IMR-90 (cell line): ENCODE measurements at regions not wholly inside any gene's neighbourhood (a gene's known extent, or its start where the extent isn't known, plus 50 kb on each side); places are given as distances from the start of the nearest gene placed in this dataset.

Experiments
- ATAC-seq: fragments of 200-7000 bp; cut with Tn5 transposase; 2 replicates; pipeline ENCODE4 v1.9.1; 2020; ENCODE audit warnings: low read depth, mild to moderate bottlenecking, moderate library complexity
- BruUV-seq: library from RNA; stranded (reverse); fragments of 400-500 nt; replicated peaks from 2 replicates; lab custom pipeline; 2021; lab: Mats Ljungman, UMichigan
- CTCF ChIA-PET: fragments of 300-600 bp; formaldehyde crosslinking; extraction: SDS; loops from one replicate; lab custom pipeline; 2021; ENCODE audit warnings: antibody characterized with exemption; lab: Yijun Ruan, JAX
- POLR2A ChIA-PET: fragments of 300-600 bp; sonication (Branson Sonifier 250); formaldehyde crosslinking; loops from one replicate; lab custom pipeline; 2022; ENCODE audit warnings: antibody characterized with exemption; ENCODE audit not compliant: unreplicated experiment; lab: Charles Lee
- DNase-seq: peaks from one replicate; pipeline ENCODE4 v3.0.0; 2013
- H2AFZ ChIP-seq: replicated peaks from 2 replicates; pipeline ENCODE3; 2013; ENCODE audit warnings: low read length, mild to moderate bottlenecking; ENCODE audit not compliant: poor library complexity
- H2AK5ac ChIP-seq: 2 replicates; pipeline ENCODE4 v1.6.1; 2013; ENCODE audit warnings: low read depth, low read length, inconsistent platforms
- H2AK9ac ChIP-seq: replicated peaks from 2 replicates; pipeline ENCODE3; 2013; ENCODE audit warnings: mild to moderate bottlenecking, low read depth, low read length, moderate library complexity; ENCODE audit not compliant: poor library complexity
- H2BK120ac ChIP-seq: 2 replicates; pipeline ENCODE4 v1.6.1; 2013; ENCODE audit warnings: low read depth, low read length, inconsistent platforms
- H2BK15ac ChIP-seq: 3 replicates; pipeline ENCODE4 v1.6.1; 2013; ENCODE audit warnings: low read depth, low read length, inconsistent platforms
- H2BK20ac ChIP-seq: 2 replicates; pipeline ENCODE4 v1.6.1; 2013; ENCODE audit warnings: low read depth, mild to moderate bottlenecking, inconsistent platforms, low read length, moderate library complexity
- H2BK5ac ChIP-seq: 2 replicates; pipeline ENCODE4 v1.6.1; 2013; ENCODE audit warnings: mild to moderate bottlenecking, low read depth, low read length, inconsistent platforms; ENCODE audit not compliant: poor library complexity, severe bottlenecking
- H3K14ac ChIP-seq: replicated peaks from 2 replicates; pipeline ENCODE4 v1.6.1; 2013; ENCODE audit warnings: low read depth, low read length, inconsistent platforms
- H3K18ac ChIP-seq: 2 replicates; pipeline ENCODE4 v1.6.1; 2013; ENCODE audit warnings: low read depth, low read length, control low read depth
- H3K23ac ChIP-seq: 2 replicates; pipeline ENCODE4 v1.6.1; 2013; ENCODE audit warnings: low read depth, low read length, inconsistent platforms
- H3K27ac ChIP-seq: 2 replicates; pipeline ENCODE4 v1.5.1; 2013; ENCODE audit warnings: mild to moderate bottlenecking, control low read depth, low read length; ENCODE audit not compliant: insufficient read depth
- H3K27me3 ChIP-seq: 2 replicates; pipeline ENCODE4 v1.6.1; 2013; ENCODE audit warnings: low read length; ENCODE audit not compliant: control insufficient read depth, insufficient read depth
- H3K36me3 ChIP-seq: 2 replicates; pipeline ENCODE4 v1.6.1; 2013; ENCODE audit warnings: low read length, mixed read lengths; ENCODE audit not compliant: control insufficient read depth, insufficient read depth
- H3K4ac ChIP-seq: 2 replicates; pipeline ENCODE4 v1.6.1; 2013; ENCODE audit warnings: low read depth, low read length, inconsistent platforms
- H3K4me1 ChIP-seq: 2 replicates; pipeline ENCODE4 v1.6.1; 2013; ENCODE audit warnings: low read length, mixed read lengths; ENCODE audit not compliant: control insufficient read depth, insufficient read depth
- H3K4me2 ChIP-seq: 2 replicates; pipeline ENCODE4 v1.6.1; 2013; ENCODE audit warnings: low read depth, mild to moderate bottlenecking, control low read depth, low read length, moderate library complexity
- H3K4me3 ChIP-seq: 2 replicates; pipeline ENCODE4 v1.5.1; 2013; ENCODE audit warnings: low read depth, mild to moderate bottlenecking, control low read depth, low read length, moderate library complexity; ENCODE audit not compliant: insufficient read depth
- H3K56ac ChIP-seq: 2 replicates; pipeline ENCODE4 v1.6.1; 2013; ENCODE audit warnings: low read length, inconsistent platforms; ENCODE audit not compliant: insufficient read depth; ENCODE audit errors: extremely low read depth
- H3K79me1 ChIP-seq, 2 experiments: 2 replicates each; pipeline ENCODE4 v1.6.1; 2013; ENCODE audit warnings: low read length in 2 of 2, inconsistent platforms in 1 of 2, low read depth in 1 of 2
- H3K9ac ChIP-seq: 2 replicates; pipeline ENCODE4 v1.6.1; 2013; ENCODE audit warnings: low read depth, low read length, control low read depth
- H3K9me1 ChIP-seq: 2 replicates; pipeline ENCODE4 v1.6.1; 2013; ENCODE audit warnings: low read length, inconsistent platforms; ENCODE audit not compliant: insufficient read depth
- H3K9me3 ChIP-seq: 2 replicates; pipeline ENCODE4 v1.6.1; 2013; ENCODE audit warnings: low read length; ENCODE audit not compliant: control insufficient read depth, insufficient read depth
- H4K20me1 ChIP-seq: 2 replicates; pipeline ENCODE4 v1.6.1; 2013; ENCODE audit warnings: low read length, inconsistent platforms; ENCODE audit not compliant: insufficient read depth
- H4K5ac ChIP-seq: 2 replicates; pipeline ENCODE4 v1.6.1; 2013; ENCODE audit warnings: mild to moderate bottlenecking, low read depth, low read length, control low read depth
- H4K8ac ChIP-seq, 2 experiments: 2 replicates each; pipeline ENCODE4 v1.6.1; 2013; ENCODE audit warnings: low read depth in 2 of 2, low read length in 2 of 2, control low read depth in 1 of 2, inconsistent platforms in 1 of 2
- H4K91ac ChIP-seq: 2 replicates; pipeline ENCODE4 v1.6.1; 2013; ENCODE audit warnings: low read depth, low read length, inconsistent platforms; ENCODE audit not compliant: insufficient read depth
- CEBPB ChIP-seq: IDR thresholded peaks from 2 replicates; pipeline ENCODE4 v1.6.1; 2012; ENCODE audit warnings: low read depth, low read length, improper control_type of control experiment
- MAZ ChIP-seq: IDR thresholded peaks from 2 replicates; pipeline ENCODE4 v1.6.1; 2012; ENCODE audit warnings: low read depth, mild to moderate bottlenecking, low read length, improper control_type of control experiment, moderate library complexity, borderline replicate concordance
- RFX5 ChIP-seq: IDR thresholded peaks from 2 replicates; pipeline ENCODE4 v1.8.0; 2012; ENCODE audit warnings: low read depth, mild to moderate bottlenecking, low read length, moderate library complexity
- USF2 ChIP-seq: fragments of 150-350 bp; IDR thresholded peaks from 2 replicates; pipeline ENCODE4 v1.6.1; 2017; ENCODE audit warnings: mild to moderate bottlenecking, antibody characterized with exemption, low read length, low read depth
- WGBS, 2 experiments: methylation state at CpG; one replicate each; pipeline versions ENCODE4 v1.1.5 to v1.1.7; 2013; ENCODE audit warnings: missing lambda C conversion rate in 2 of 2; ENCODE audit not compliant: insufficient read length in 1 of 2; ENCODE audit errors: extremely low coverage in 2 of 2; 5-methylcytosine and 5-hydroxymethylcytosine counted together
- dilution Hi-C: fragments of 300-500 bp; cut with HindIII; formaldehyde crosslinking; loops from one replicate; pipeline ENCODE4 v1.14.3; 2018; ENCODE audit warnings: low sequenced_read_pairs; ENCODE audit not compliant: unreplicated experiment
- in situ Hi-C: fragments of 300-500 bp; cut with MboI; formaldehyde crosslinking; loops from 3 replicates; pipeline ENCODE4 v1.14.3; 2019; ENCODE audit warnings: low sequenced_read_pairs, inconsistent platforms, mixed read lengths
- intact Hi-C: fragments of 100-400 bp; cut with micrococcal nuclease; formaldehyde crosslinking; loops from 2 replicates; pipeline ENCODE4 v1.10.0; 2022
- TF ChIP-seq, protein P1 (sequence below): conservative IDR thresholded peaks from 2 replicates; pipeline ENCODE4 v1.5.1; 2012; ENCODE audit warnings: mild to moderate bottlenecking, low read depth, low read length, improper control_type of control experiment

DNA sequence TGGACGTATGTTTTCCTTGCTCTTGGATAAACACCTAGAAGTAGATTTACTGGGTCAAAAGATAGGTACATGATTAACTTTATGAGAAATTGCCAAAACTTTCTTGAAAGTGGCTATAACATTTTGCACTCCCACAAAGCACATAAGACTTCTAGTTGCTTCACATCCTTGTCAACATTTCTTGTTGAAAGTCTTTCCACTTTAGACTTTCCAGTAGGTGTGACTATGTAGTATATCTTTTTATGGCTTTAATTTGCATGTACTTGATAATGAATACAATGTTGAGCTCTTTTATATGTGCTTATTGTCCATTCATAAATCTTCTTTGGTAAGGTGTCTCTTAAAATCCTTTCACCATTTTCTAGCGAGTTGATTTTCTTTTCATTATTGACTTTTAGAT is 241.2 kb upstream of the RPL38 start:
- no peak for TF ChIP-seq MAZ
- no peak for TF ChIP-seq USF2
- TF ChIP-seq RFX5 = no peak
- TF ChIP-seq, protein P1, sequence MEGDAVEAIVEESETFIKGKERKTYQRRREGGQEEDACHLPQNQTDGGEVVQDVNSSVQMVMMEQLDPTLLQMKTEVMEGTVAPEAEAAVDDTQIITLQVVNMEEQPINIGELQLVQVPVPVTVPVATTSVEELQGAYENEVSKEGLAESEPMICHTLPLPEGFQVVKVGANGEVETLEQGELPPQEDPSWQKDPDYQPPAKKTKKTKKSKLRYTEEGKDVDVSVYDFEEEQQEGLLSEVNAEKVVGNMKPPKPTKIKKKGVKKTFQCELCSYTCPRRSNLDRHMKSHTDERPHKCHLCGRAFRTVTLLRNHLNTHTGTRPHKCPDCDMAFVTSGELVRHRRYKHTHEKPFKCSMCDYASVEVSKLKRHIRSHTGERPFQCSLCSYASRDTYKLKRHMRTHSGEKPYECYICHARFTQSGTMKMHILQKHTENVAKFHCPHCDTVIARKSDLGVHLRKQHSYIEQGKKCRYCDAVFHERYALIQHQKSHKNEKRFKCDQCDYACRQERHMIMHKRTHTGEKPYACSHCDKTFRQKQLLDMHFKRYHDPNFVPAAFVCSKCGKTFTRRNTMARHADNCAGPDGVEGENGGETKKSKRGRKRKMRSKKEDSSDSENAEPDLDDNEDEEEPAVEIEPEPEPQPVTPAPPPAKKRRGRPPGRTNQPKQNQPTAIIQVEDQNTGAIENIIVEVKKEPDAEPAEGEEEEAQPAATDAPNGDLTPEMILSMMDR = no peak
- TF ChIP-seq CEBPB = no peak
- Histone ChIP-seq H2AFZ (no peak overlapping the region), H2AK9ac (no peak overlapping the region), H2BK15ac (no peak overlapping the region), H4K91ac (no peak overlapping the region), H3K9me3 (peaks cover 16% of the 10 kb centered on the region), H4K5ac (no peak overlapping the region), H2BK20ac (no peak overlapping the region), H3K4ac (no peak overlapping the region), H2AK5ac (no peak overlapping the region), H3K36me3 (no peaks in the 10 kb centered on the region), H2BK5ac (no peak overlapping the region), H3K27me3 (no peaks in the 10 kb centered on the region), H4K8ac (no peak overlapping the region), H3K4me3 (no peak overlapping the region), H3K9ac (no peak overlapping the region), H3K18ac (no peak overlapping the region), H3K4me1 (no peaks in the 10 kb centered on the region), H3K27ac (no peak overlapping the region), H3K4me2 (no peak overlapping the region), H2BK120ac (no peak overlapping the region), H3K14ac (no peak overlapping the region), H3K23ac (no peak overlapping the region), H3K56ac (no peak overlapping the region), H3K9me1 (no peaks in the 10 kb centered on the region), H3K79me1 (no peaks in the 10 kb centered on the region), H4K20me1 (no peaks in the 10 kb centered on the region)
- no CpG with 5 or more reads among the region's 2 CpGs for WGBS, 2 experiments
- in situ Hi-C loops (loop anchor here (25.0 kb wide), 1 partner anchor 150 kb away; no protein-coding TSS in a partner anchor), dilution Hi-C loops (no loop called here), intact Hi-C loops (no loop called here)
- DNase-seq (no peak), ATAC-seq (no peak)
- ChIA-PET CTCF (no interaction called here), POLR2A (no interaction called here)
- no TSS peak for BruUV-seq
